ENCODE measurements at regions not wholly inside any gene's neighbourhood (a gene's known extent, or its start where the extent isn't known, plus 50 kb on each side); places are given as distances from the start of the nearest gene placed in this dataset.

- H3K9ac ChIP-seq (ENCODE audit: low read length), result no peak overlapping the region
- ChIA-PET POLR2A (ENCODE audit: unreplicated experiment) (no interaction called here), CTCF (no interaction called here)
- H4K20me1 ChIP-seq (ENCODE audit: low read length), result no peaks in the 10 kb centered on the region
- no peaks in the 10 kb centered on the region for H3K9me2 ChIP-seq (replicated peaks; ENCODE audit: low read length)
- H3K79me2 ChIP-seq (ENCODE audit: low read length), result no peaks in the 10 kb centered on the region
- no peak overlapping the region for H3K4me2 ChIP-seq (ENCODE audit: low read length)
- peaks cover 70% of the 10 kb centered on the region for H3K27me3 ChIP-seq (ENCODE audit: low read length)
- no TSS peak for BruUV-seq (replicated peaks)
- H2AFZ ChIP-seq (ENCODE audit: low read length), result no peak overlapping the region
- no peak overlapping the region for H3K4me3 ChIP-seq (ENCODE audit: low read length)
- no peak for TF ChIP-seq EZH2 (IDR thresholded peaks at IDR 0.05; ENCODE audit: low read length, unreplicated experiment)
- TF ChIP-seq CTCF (conservative IDR thresholded peaks at IDR 0.05; ENCODE audit: low read depth, low read length), result no peak
- no peaks in the 10 kb centered on the region for H3K9me3 ChIP-seq (ENCODE audit: low read length)
- ATAC-seq (no peak), DNase-seq (no peak)
- no peaks in the 10 kb centered on the region for H3K36me3 ChIP-seq (ENCODE audit: low read depth, low read length)
- H3K4me1 ChIP-seq (ENCODE audit: insufficient read depth, low read length), result peaks cover 11% of the 10 kb centered on the region
- no peaks in the 10 kb centered on the region for H3F3A ChIP-seq (ENCODE audit: low read length, unreplicated experiment)
- intact Hi-C loops (cut with micrococcal nuclease), result no loop called here
- no peak overlapping the region for H3K27ac ChIP-seq (ENCODE audit: low read length)
Measured at GRCh38 chr5:158064334-158065123, 205.6 kb upstream of the CLINT1 start.

- DNase-seq (no peak), ATAC-seq (no peak)
- Histone ChIP-seq H2AFZ (ENCODE audit: low read length) (no peak overlapping the region), H3K9me2 (replicated peaks; ENCODE audit: low read length) (no peaks in the 10 kb centered on the region), H3F3A (ENCODE audit: low read length, unreplicated experiment) (no peaks in the 10 kb centered on the region), H3K4me1 (ENCODE audit: insufficient read depth, low read length) (peaks cover 17% of the 10 kb centered on the region), H4K20me1 (ENCODE audit: low read length) (no peaks in the 10 kb centered on the region), H3K27me3 (ENCODE audit: low read length) (peaks cover 65% of the 10 kb centered on the region; the same call in 1 of the 2 replicates), H3K79me2 (ENCODE audit: low read length) (no peaks in the 10 kb centered on the region), H3K27ac (ENCODE audit: low read length) (no peak overlapping the region), H3K4me3 (ENCODE audit: low read length) (no peak overlapping the region), H3K4me2 (ENCODE audit: low read length) (no peak overlapping the region), H3K9me3 (ENCODE audit: low read length) (no peaks in the 10 kb centered on the region), H3K9ac (ENCODE audit: low read length) (no peak overlapping the region), H3K36me3 (ENCODE audit: low read depth, low read length) (no peaks in the 10 kb centered on the region)
- CTCF ChIA-PET, result no interaction called here
- intact Hi-C loops (cut with micrococcal nuclease), result no loop called here
- no TSS peak for BruUV-seq (replicated peaks)
- POLR2A ChIA-PET (ENCODE audit: unreplicated experiment), result no interaction called here
- no peak for TF ChIP-seq EZH2 (IDR thresholded peaks at IDR 0.05; ENCODE audit: low read length, unreplicated experiment)
Measured at GRCh38 chr5:158063052-158063451, 204.1 kb upstream of the CLINT1 start.

- POLR2A ChIA-PET (ENCODE audit: unreplicated experiment), result interaction anchor here (0.7 kb wide), 1 partner anchor 10 kb away, joined by 5 read pairs; no protein-coding TSS in a partner anchor
- Histone ChIP-seq H3K27me3 (ENCODE audit: low read length) (peaks cover 51% of the 10 kb centered on the region; the same call in 1 of the 2 replicates), H3K9ac (ENCODE audit: low read length) (no peak overlapping the region), H4K20me1 (ENCODE audit: low read length) (no peaks in the 10 kb centered on the region), H3K4me2 (ENCODE audit: low read length) (no peak overlapping the region), H3K9me3 (ENCODE audit: low read length) (no peaks in the 10 kb centered on the region), H2AFZ (ENCODE audit: low read length) (no peak overlapping the region), H3K79me2 (ENCODE audit: low read length) (no peaks in the 10 kb centered on the region), H3F3A (ENCODE audit: low read length, unreplicated experiment) (no peaks in the 10 kb centered on the region), H3K9me2 (replicated peaks; ENCODE audit: low read length) (no peaks in the 10 kb centered on the region), H3K4me1 (ENCODE audit: insufficient read depth, low read length) (peaks cover 25% of the 10 kb centered on the region), H3K4me3 (ENCODE audit: low read length) (no peak overlapping the region), H3K36me3 (ENCODE audit: low read depth, low read length) (no peaks in the 10 kb centered on the region), H3K27ac (ENCODE audit: low read length) (no peak overlapping the region)
- TF ChIP-seq EZH2 (IDR thresholded peaks at IDR 0.05; ENCODE audit: low read length, unreplicated experiment), result no peak
- TF ChIP-seq CTCF (conservative IDR thresholded peaks at IDR 0.05; ENCODE audit: low read depth, low read length), result no peak
- no peak for TF ChIP-seq EZH2phosphoT487 (IDR thresholded peaks at IDR 0.05; ENCODE audit: borderline replicate concordance, low read length)
- ATAC-seq (no peak), DNase-seq (no peak)
- CTCF ChIA-PET, result no interaction called here
- intact Hi-C loops (cut with micrococcal nuclease), result no loop called here
- BruUV-seq (replicated peaks), result no TSS peak
Measured at GRCh38 chr5:158061451-158061850, 202.5 kb upstream of the CLINT1 start.

All from PC-3 (cell line).